ENCODE measurements at regions not wholly inside any gene's neighbourhood (a gene's known extent, or its start where the extent isn't known, plus 50 kb on each side); places are given as distances from the start of the nearest gene placed in this dataset.
"Not testable (repeated sequence)": the region's sequence is repeated elsewhere in the genome, so short reads cannot be mapped to it uniquely, and the experiment has no call there.

- DNase-seq (ENCODE audit: low spot score): peak; percentile 74
These were observed 120.7 kb upstream of the ZFP64 start for GRCh38 chr20:52312132-52312729.

GRCh38 chr20:52311209-52311794, 119.7 kb upstream of the ZFP64 start:
- no peak for DNase-seq (ENCODE audit: low spot score)

DNA sequence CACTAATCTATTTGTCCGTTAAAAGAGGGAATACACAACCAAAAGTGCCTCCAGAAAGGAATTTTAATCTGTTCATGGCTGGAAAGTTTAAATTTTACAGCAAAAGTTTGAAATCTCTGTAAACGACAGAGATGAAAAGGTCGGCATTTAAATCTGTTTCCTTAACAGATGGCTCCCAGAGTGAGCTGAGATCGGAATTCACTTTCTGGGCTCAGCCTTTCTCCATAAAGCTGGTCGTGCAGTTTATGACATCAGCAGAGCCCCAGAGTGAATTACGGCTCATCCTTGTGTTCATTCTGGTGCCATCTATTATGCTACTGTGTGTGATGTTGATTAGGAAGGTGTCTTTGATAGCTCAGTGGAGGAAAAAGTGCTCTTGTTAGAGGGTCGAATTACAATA, 117.6 kb upstream of the ZFP64 start:
- no peak for DNase-seq (ENCODE audit: low spot score)

DNA sequence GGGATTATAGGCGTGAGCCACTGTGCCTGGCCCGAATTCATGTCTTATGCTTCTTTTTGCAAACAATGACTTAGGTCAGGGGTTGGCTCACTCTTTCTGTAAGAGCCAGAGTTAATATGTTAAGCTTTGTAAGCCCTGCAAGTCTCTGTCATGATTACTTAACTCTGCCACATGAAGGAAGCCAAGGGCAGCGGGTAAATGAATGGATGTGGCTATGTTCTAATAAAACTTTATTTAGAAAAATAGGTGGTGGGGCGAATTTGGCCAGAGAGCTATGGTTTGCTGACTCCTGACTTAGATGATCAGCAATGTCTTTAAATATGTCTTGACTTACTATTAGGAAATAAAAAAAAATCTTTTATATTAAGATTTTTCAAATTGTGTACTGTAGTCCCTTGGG, 114.9 kb upstream of the ZFP64 start:
- DNase-seq (ENCODE audit: low spot score): no peak

DNA sequence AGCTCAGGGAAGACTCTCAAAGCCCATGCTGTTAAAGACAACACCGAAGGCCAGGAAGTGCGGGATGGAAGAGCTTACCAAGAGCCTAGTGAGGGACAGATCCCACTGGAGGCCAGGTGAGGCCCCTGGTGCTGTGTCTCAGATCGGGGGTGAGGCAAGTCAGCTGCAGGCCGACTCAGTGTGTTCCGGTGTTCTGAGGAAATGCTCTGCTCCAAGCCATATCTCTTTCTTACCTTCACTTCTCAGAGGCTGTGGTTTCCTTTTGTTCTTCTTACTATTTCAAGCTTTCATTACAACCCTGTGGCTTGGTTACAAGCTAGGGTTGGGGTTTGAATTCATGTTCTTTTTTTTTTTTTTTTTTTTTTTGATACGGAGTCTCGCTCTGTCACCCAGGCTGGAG, 114.3 kb upstream of the ZFP64 start:
- DNase-seq (ENCODE audit: low spot score): no peak

DNA sequence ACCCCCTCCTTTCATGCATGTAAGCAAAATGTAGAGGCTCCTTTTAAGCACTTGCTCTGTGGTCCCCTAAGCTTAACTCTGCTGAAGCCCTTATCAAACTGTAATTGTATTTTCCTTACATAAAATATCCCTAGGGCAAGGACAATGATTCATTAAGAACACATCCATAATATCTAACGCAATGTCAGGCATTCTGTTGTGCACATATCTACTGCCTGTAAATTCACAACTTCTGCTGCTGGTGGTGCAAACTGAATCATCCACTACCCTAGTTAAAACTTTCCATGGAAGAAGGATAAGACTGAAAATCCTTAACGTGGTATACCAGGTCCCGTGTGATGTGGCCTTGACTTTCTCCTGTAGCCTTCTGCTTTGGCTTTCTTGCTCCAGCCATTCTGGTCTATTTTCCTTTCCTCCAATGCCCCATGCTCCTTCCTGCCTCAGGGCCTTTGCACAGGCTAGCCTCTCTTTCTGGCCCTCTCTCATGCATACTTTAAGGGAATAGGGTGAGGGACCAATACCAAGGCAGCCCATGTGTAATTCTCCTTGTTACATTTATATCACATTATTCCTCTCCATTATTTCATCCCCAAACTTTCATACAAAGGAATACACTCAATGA, 113.6 kb upstream of the ZFP64 start:
- DNase-seq (ENCODE audit: low spot score): no peak

GRCh38 chr20:52303281-52303950, 111.8 kb upstream of the ZFP64 start:
- DNase-seq (ENCODE audit: low spot score): no peak

DNA sequence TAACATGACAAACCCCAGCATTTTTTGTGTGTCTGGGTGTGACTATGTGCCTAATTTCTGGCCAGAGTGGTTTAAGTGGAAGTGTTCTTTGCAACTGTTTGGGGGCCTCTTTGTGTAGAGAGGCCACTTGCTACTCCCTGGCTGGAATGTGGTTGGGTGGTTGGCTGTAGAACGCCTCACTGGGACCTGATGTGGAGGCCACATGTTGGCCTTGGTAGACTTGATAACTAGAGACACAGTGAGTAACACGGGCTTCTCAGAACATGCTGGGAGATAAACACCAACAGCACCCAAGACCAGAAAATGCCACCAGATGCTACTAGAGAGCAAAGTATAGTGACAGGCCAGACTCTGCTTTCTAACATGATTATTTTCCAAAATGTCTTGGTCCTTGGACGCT, 111.2 kb upstream of the ZFP64 start:
- no peak for DNase-seq (ENCODE audit: low spot score)

- DNase-seq (ENCODE audit: low spot score): not testable (repeated sequence)
These were observed 110.5 kb upstream of the ZFP64 start for GRCh38 chr20:52302051-52302450.

DNA sequence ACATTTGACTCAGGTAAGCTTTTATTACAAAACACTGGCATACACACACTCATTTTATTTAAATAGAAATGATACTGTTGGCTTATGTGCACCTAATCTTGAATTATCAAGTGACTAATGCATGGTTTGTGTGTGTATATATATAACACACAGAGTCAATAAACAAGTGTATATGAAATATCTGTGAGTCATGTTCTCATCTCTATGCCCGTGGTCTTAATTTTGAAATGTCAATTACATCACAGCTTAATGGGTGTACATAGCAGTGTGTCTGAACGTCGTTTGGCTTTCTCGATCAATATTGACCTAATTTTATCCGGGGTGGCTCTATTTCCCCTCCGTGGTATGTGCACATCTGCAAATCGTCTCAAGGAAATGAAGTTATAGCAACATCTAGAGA, 104.0 kb upstream of the ZFP64 start:
- DNase-seq (ENCODE audit: low spot score): no peak

DNA sequence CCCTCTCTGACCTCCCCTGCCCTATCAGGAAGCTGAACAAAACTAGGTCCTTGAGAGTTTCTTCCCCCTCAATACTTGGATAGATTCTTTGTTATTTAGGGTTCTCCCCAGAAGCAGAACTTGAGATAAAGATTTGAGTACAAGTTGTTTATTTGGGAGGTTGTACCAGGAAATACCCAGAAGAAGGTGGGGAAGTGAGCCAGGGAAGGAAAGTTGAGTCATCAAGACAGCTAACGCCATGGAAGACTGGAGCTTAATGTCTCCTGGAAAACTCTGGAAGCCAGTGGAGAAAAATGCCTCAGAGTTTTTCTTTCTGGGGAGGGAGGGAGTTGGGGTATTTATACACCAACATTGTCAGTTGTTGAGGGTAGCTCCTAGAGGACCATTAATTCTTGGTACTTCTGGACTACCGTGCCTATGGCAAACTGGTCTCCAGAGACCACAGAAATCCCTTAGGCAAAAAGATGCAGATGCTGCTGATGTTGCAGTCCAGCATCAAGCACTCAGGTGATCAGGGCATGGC, 102.6 kb upstream of the ZFP64 start:
- no peak for DNase-seq (ENCODE audit: low spot score)

DNA sequence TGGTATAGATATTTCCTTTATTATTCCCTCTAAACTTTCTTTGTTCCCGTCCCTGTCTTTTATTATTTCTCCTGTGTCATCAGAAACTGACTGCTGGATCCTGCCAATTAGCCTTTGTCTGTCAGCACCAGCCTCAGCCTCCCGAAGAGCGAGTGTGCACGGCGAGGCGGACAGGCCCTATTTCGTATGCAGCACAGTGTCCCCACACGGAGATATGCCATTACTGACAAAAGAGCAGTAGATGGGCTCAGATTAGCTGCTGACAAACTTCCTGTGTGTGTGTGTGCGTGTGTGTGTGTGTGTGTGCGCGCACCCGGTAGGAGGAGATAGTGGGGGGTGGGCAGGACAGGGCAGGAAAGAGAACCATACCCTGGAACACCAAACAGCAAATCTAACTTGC, 99.5 kb upstream of the ZFP64 start:
- DNase-seq (ENCODE audit: low spot score): no peak

- DNase-seq (ENCODE audit: low spot score): no peak
These were observed 99.0 kb upstream of the ZFP64 start for GRCh38 chr20:52290569-52290968.

DNA sequence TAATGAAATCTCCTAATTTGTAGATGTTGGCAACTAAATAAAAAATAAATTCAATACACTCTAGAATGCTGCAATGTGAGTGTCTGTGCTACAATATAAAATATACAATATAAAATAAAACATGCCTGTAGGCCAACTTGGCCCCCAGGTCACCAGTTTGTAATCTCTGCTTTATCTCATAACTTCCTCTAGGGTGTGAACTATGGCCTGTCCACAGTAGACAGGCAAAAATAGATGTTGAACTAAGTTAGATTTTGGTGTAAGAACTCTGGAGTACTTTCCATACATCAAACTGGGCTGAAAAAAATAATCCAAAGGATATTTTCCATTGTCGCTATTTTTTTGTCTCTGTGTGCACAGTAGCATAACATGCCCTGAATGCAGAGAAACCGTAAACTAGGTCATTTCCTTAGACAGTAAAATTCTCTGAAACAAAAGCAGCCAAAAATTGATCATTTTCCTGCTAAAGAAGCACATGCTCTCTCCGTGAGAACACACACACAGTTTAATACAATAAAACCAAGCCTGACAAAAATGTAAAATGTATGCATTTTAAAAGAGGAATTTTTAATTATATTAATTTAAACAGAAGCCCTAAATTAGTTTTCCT, 98.5 kb upstream of the ZFP64 start:
- no peak for DNase-seq (ENCODE audit: low spot score)

DNA sequence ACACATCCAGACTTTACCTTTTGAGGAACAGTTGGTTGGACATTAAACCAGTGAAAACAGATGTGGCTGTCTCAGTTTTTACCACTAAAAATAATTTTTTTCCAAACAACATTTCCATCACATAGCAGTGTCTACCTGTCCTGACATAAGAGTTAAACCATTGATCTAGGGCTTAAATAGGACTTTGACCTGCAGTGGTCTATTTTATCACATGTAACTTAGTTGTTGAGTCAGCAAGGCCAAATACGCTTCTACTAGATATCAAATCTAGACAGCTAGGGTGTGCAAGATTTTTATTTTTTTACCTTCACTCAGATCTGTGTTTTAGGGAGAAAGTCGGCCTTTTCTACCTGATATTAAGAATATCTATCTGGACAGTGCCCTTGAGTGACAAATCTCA, 88.8 kb upstream of the ZFP64 start:
- DNase-seq (ENCODE audit: low spot score): no peak

- no peak for DNase-seq (ENCODE audit: low spot score)
These were observed 88.1 kb upstream of the ZFP64 start for GRCh38 chr20:52279706-52280105.

GRCh38 chr20:52275181-52275691, 83.7 kb upstream of the ZFP64 start:
- no peak for DNase-seq (ENCODE audit: low spot score)

DNA sequence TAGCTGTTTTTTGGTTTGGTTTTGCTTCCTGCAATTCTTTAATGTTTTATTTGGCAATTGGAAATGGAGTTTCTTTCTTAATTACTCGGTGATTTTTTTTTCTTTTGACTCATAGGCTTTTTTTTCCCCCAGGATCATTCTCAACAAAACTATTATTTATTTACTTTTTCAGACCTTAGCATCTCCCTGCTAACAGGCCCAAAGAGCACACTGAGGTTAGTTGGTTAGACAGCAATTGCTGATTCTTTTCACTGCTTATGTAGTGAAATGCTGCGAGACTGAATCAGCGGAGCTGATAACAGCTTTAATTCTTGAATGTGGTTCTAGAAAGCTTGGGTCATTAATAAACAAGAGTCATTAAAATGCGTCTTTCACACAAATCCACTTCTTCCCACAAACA, 79.1 kb upstream of the ZFP64 start:
- DNase-seq (ENCODE audit: low spot score): no peak

DNA sequence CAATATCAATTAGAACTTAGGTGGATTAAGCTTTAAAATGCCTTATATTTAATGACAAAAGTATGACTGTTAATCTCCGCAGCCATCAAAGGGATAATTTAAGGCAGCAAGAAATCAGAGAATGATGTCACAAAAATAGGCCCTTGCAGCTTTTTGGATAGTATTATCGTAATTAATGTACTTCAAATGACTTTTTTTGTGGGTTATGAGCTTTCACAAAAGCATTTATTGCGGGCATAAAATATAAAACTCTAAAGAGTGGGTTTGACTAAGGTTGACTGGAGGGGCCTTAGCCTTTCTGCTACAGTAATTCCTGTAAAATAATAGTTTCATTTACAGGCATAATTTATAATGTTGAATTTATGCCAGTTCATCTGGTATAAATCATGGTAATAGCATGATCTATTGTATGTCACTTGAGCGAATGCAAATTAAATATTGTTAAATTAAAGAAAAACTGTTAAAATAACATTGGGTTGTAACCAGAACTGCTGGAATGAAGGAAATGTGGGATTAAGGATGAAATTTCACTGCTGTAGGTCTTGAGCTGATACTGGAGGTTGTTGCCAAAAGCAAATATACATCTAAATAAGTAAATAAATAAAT, 78.5 kb upstream of the ZFP64 start:
- no peak for DNase-seq (ENCODE audit: low spot score)

DNA sequence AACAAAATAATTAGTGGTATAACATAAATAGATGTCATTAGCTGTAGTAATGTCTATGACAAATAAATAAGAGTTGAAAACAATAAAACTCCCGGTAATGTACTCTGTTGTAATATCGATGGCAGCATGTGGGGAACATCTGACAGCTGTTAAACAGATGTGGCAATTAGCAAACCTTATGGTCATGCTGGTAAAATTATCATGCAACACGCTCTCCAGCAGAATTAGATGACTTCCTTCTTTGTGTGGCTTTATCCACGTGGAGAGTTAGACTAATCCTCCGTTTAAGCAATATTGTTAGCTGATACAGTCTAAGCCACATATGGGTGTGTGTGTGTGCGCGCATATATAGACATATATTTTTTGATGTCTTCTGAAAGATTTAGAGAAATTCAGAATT, 77.7 kb upstream of the ZFP64 start:
- no peak for DNase-seq (ENCODE audit: low spot score)

DNA sequence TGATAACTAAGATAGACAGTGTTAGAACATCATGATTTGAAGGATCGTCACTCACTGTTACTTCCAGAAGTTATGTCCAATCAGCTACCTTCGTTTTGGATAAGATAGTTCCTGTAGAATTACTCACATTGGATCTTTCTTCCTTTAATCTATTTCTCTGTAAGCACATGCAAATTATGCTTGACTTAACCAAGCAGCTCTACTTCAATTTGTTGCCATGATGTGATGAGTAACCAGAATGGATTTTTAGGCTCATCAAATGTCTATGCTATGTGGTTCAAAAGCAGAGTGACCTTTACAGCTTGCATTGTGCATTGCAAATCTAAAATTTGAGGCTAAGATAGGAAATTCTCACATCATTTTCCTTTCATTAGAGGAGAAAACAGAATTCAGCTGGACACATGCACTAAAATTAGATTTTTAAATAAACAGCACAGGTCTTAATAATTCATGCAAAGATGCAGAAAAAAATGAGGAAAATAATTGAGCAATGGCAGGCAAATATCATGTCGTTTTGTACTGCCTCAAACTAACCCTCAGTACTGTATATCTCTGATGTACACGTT, 76.7 kb upstream of the ZFP64 start:
- DNase-seq (ENCODE audit: low spot score): no peak

DNA sequence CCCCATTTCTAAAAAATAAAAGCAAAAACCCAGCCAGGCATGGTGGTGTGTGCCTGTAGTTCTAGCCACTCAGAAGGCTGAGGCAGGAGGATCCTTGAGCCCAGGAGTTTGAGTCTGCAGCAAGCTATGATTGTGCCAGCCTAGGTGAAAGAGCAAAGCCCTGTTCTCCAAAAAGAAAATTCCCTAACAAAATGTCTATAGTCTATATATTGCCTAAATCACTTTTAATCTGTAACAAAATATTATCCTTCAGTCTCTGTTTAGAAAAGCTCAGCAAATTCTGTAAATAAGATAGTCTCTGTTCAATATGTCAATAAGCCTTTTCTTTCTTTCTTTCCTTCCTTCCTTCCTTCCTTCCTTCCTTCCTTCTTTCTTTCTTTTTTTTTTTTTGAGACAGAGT, 75.8 kb upstream of the ZFP64 start:
- DNase-seq (ENCODE audit: low spot score): no peak
